GM12878 (cell line): ENCODE measurements at regions not wholly inside any gene's neighbourhood (a gene's known extent, or its start where the extent isn't known, plus 50 kb on each side); places are given as distances from the start of the nearest gene placed in this dataset.

Source experiments
- ATAC-seq: fragments of 200-7000 bp; cut with Tn5 transposase; 3 replicates; pipeline ENCODE4 v1.9.1; 2020; ENCODE audit warnings: mild to moderate bottlenecking, moderate library complexity
- BruUV-seq: library from RNA; stranded (reverse); fragments of 400-500 nt; replicated peaks from 2 replicates; lab custom pipeline; 2021; lab: Mats Ljungman, UMichigan
- CTCF ChIA-PET: fragments of 300-600 bp; sonication (Branson Sonifier 250); formaldehyde crosslinking; extraction: SDS; loops from one replicate; lab custom pipeline; 2021; ENCODE audit warnings: inconsistent platforms; lab: Yijun Ruan, JAX
- POLR2A ChIA-PET: fragments of 350-600 bp; formaldehyde crosslinking; extraction: SDS; loops from one replicate; lab custom pipeline; 2021; ENCODE audit warnings: inconsistent platforms; lab: Charles Lee
- RAD21 ChIA-PET: fragments of 300-600 bp; sonication (Branson Sonifier 250); formaldehyde crosslinking; loops from one replicate; lab custom pipeline; 2023; ENCODE audit warnings: antibody characterized with exemption; ENCODE audit not compliant: unreplicated experiment; lab: Charles Lee
- SMC1A ChIA-PET: fragments of 300-600 bp; sonication (Branson Sonifier 250); formaldehyde crosslinking; loops from one replicate; lab custom pipeline; 2023; ENCODE audit not compliant: unreplicated experiment, uncharacterized antibody; lab: Charles Lee
- DNase-seq: peaks from one replicate; pipeline ENCODE4 v3.0.0-alpha.2; 2011; ENCODE audit warnings: low read depth, low spot score
- FAIRE-seq: peaks from 3 replicates; lab custom pipeline; 2011; peaks lifted over from hg19 to GRCh38; lab: Jason Lieb, UNC
- H2AFZ ChIP-seq: 2 replicates; pipeline ENCODE4 v1.6.0; 2011; ENCODE audit warnings: low read depth, low read length, control low read depth; ENCODE audit not compliant: control insufficient read depth
- H3K27ac ChIP-seq: 2 replicates; pipeline ENCODE4 v1.5.1; 2011; ENCODE audit warnings: control low read depth; ENCODE audit not compliant: control insufficient read depth, insufficient read depth
- H3K27me3 ChIP-seq, 2 experiments: replicated peaks in 1 of 2; 2 replicates each; pipeline versions ENCODE4 v1.6.0 to v1.6.1; 2011; ENCODE audit warnings: low read length in 1 of 2; ENCODE audit not compliant: control insufficient read depth in 2 of 2, insufficient read depth in 2 of 2
- H3K36me3 ChIP-seq, 2 experiments: 2 replicates each; pipeline ENCODE4 v1.5.1; 2011; ENCODE audit warnings: low read length in 1 of 2; ENCODE audit not compliant: control insufficient read depth in 2 of 2, insufficient read depth in 2 of 2
- H3K4me1 ChIP-seq: 2 replicates; pipeline ENCODE4 v1.6.1; 2011; ENCODE audit warnings: mild to moderate bottlenecking, low read length, moderate library complexity, mixed read lengths; ENCODE audit not compliant: control insufficient read depth, insufficient read depth
- H3K4me2 ChIP-seq: 2 replicates; pipeline ENCODE4 v1.6.0; 2011; ENCODE audit warnings: control low read depth; ENCODE audit not compliant: control insufficient read depth, insufficient read depth
- H3K4me3 ChIP-seq: fragments of 200-600 bp; sonication (generic); 2 replicates; pipeline ENCODE4 v1.5.1; 2016
- H3K79me2 ChIP-seq: 2 replicates; pipeline ENCODE4 v1.6.0; 2011; ENCODE audit warnings: low read length; ENCODE audit not compliant: control insufficient read depth, insufficient read depth
- H3K9ac ChIP-seq: 2 replicates; pipeline ENCODE4 v1.8.0; 2011; ENCODE audit warnings: low read length, control low read depth, mixed read lengths; ENCODE audit not compliant: control insufficient read depth, insufficient read depth
- H3K9me3 ChIP-seq: replicated peaks from 3 replicates; pipeline ENCODE4 v1.5.1; 2011; ENCODE audit warnings: mild to moderate bottlenecking, low read length; ENCODE audit not compliant: control insufficient read depth, insufficient read depth
- H4K20me1 ChIP-seq: 2 replicates; pipeline ENCODE4 v1.6.0; 2011; ENCODE audit not compliant: control insufficient read depth, insufficient read depth
- BCL11A ChIP-seq: IDR thresholded peaks from 2 replicates; pipeline ENCODE4 v1.6.1; 2011; ENCODE audit warnings: low read depth, low read length
- CHD4 ChIP-seq: fragments of 200-600 bp; sonication (generic); IDR thresholded peaks from 2 replicates; pipeline ENCODE4 v1.6.1; 2016; ENCODE audit warnings: mild to moderate bottlenecking
- IKZF1 ChIP-seq: fragments of 450-650 bp; conservative IDR thresholded peaks from 2 replicates; pipeline ENCODE4 v1.6.1; 2017; ENCODE audit warnings: antibody characterized with exemption, mild to moderate bottlenecking
- MTA3 ChIP-seq: IDR thresholded peaks from 2 replicates; pipeline ENCODE4 v1.6.1; 2012; ENCODE audit warnings: low read length, inconsistent platforms, borderline replicate concordance
- MXI1 ChIP-seq: fragments of 150-350 bp; IDR thresholded peaks from 2 replicates; pipeline ENCODE4 v1.6.1; 2011; ENCODE audit warnings: low read depth, mild to moderate bottlenecking, inconsistent platforms, low read length, improper control_type of control experiment
- NFIC ChIP-seq: IDR thresholded peaks from 2 replicates; pipeline ENCODE4 v1.6.1; 2012; ENCODE audit warnings: low read depth, mild to moderate bottlenecking, inconsistent platforms, low read length, moderate library complexity
- PAX8 ChIP-seq: fragments of 450-650 bp; IDR thresholded peaks from 2 replicates; pipeline ENCODE4 v1.6.1; 2017; ENCODE audit warnings: mild to moderate bottlenecking, moderate library complexity
- TBL1XR1 ChIP-seq: IDR thresholded peaks from 2 replicates; pipeline ENCODE4 v1.6.1; 2012; ENCODE audit warnings: low read depth, low read length, improper control_type of control experiment
- ZBED1 ChIP-seq: IDR thresholded peaks from 2 replicates; pipeline ENCODE4 v1.6.1; 2016; ENCODE audit warnings: borderline replicate concordance
- ZBTB11 ChIP-seq: fragments of 450-650 bp; formaldehyde crosslinking; IDR thresholded peaks from 2 replicates; pipeline ENCODE4 v1.5.0; 2022; ENCODE audit warnings: mild to moderate bottlenecking, missing genetic modification characterization
- ZNF687 ChIP-seq: fragments of 450-650 bp; IDR thresholded peaks from 2 replicates; pipeline ENCODE4 v1.6.1; 2017; ENCODE audit warnings: mild to moderate bottlenecking, moderate library complexity
- WGBS: methylation state at CpG from one replicate; pipeline ENCODE4 v1.1.6; 2016; ENCODE audit warnings: low lambda C conversion rate; ENCODE audit not compliant: insufficient replicate concordance, insufficient coverage; ENCODE audit errors: missing lambda C conversion rate; 5-methylcytosine and 5-hydroxymethylcytosine counted together
- in situ Hi-C: fragments of 300-500 bp; cut with MboI; formaldehyde crosslinking; loops from 9 replicates; pipeline ENCODE4 v1.14.3; 2018; ENCODE audit warnings: mixed read lengths
- intact Hi-C: fragments of 100-400 bp; cut with micrococcal nuclease; formaldehyde crosslinking; loops from one replicate; pipeline ENCODE4 v1.14.2; 2022; ENCODE audit not compliant: unreplicated experiment
- TF ChIP-seq, protein P1 (sequence below): IDR thresholded peaks from 2 replicates; pipeline ENCODE4 v1.6.1; 2011; ENCODE audit warnings: low read depth, mild to moderate bottlenecking, low read length, moderate library complexity, borderline replicate concordance; ENCODE audit errors: extremely low read depth
- TF ChIP-seq, protein P2 (sequence below): IDR thresholded peaks from 2 replicates; pipeline ENCODE4 v1.6.1; 2011; ENCODE audit warnings: borderline replicate concordance, low read depth, mild to moderate bottlenecking, moderate library complexity, mixed read lengths, low read length; ENCODE audit not compliant: insufficient read depth; ENCODE audit errors: extremely low read length
- TF ChIP-seq, protein P3 (sequence below), 3 experiments: IDR thresholded peaks in 2 of 3; conservative IDR thresholded peaks in 1 of 3; 2 replicates each; pipeline ENCODE4 v1.5.1; 2011; ENCODE audit warnings: low read depth in 3 of 3, low read length in 3 of 3, mild to moderate bottlenecking in 3 of 3, control low read depth in 2 of 3, moderate library complexity in 2 of 3, inconsistent platforms in 1 of 3, mixed read lengths in 1 of 3; ENCODE audit not compliant: control insufficient read depth in 2 of 3, insufficient read depth in 1 of 3; ENCODE audit errors: extremely low read depth in 1 of 3

DNA sequence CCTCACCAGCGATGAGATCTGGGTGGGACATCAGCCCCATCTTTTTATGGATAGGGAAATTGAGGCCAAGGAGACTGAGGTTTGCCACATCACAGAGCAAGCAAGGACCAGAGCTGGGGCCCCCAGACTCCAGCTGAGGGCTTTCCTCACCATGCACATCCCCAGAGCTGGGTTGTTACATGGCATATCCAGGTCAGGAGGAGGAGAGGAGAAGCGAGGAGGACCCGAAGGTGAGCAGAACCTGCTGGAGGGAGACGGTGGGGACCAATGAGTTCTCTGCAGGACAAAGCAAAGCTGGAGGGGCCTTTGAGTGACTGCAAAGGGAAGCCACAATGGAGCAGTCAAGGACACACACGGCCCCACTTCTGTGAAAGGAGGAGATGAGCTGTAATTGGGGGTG, 255.5 kb upstream of the CSF3R start:
- Histone ChIP-seq H3K79me2 (no peaks in the 10 kb centered on the region), H3K9ac (no peak overlapping the region), H2AFZ (no peak overlapping the region), H3K4me3 (no peak overlapping the region), H3K36me3 (no peaks in the 10 kb centered on the region), H3K27ac (no peak overlapping the region), H3K4me1 (no peaks in the 10 kb centered on the region), H4K20me1 (no peaks in the 10 kb centered on the region), H3K27me3 (no peaks in the 10 kb centered on the region; a peak in 2 of 4 replicates), H3K4me2 (no peak overlapping the region), H3K9me3 (no peaks in the 10 kb centered on the region)
- ChIA-PET POLR2A (no interaction called here), CTCF (interaction anchor here (0.5 kb wide), 1 partner anchor 749 kb away, joined by 3 read pairs; no protein-coding TSS in a partner anchor), RAD21 (no interaction called here), SMC1A (no interaction called here)
- WGBS, result 0% methylated on average over 5 of the region's 5 CpGs
- DNase-seq (no peak), ATAC-seq (no peak), FAIRE-seq (no peak)
- in situ Hi-C loops (no loop called here), intact Hi-C loops (no loop called here)
- no TSS peak for BruUV-seq
- TF ChIP-seq MTA3, result no peak
- no peak for TF ChIP-seq CHD4
- TF ChIP-seq ZBED1, result no peak
- no peak for TF ChIP-seq IKZF1
- no peak for TF ChIP-seq NFIC
- TF ChIP-seq, protein P1, sequence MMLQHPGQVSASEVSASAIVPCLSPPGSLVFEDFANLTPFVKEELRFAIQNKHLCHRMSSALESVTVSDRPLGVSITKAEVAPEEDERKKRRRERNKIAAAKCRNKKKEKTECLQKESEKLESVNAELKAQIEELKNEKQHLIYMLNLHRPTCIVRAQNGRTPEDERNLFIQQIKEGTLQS, result no peak
- TF ChIP-seq PAX8, result no peak
- TF ChIP-seq, protein P2, sequence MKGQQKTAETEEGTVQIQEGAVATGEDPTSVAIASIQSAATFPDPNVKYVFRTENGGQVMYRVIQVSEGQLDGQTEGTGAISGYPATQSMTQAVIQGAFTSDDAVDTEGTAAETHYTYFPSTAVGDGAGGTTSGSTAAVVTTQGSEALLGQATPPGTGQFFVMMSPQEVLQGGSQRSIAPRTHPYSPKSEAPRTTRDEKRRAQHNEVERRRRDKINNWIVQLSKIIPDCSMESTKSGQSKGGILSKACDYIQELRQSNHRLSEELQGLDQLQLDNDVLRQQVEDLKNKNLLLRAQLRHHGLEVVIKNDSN, result no peak
- TF ChIP-seq MXI1, result no peak
- TF ChIP-seq, protein P3, sequence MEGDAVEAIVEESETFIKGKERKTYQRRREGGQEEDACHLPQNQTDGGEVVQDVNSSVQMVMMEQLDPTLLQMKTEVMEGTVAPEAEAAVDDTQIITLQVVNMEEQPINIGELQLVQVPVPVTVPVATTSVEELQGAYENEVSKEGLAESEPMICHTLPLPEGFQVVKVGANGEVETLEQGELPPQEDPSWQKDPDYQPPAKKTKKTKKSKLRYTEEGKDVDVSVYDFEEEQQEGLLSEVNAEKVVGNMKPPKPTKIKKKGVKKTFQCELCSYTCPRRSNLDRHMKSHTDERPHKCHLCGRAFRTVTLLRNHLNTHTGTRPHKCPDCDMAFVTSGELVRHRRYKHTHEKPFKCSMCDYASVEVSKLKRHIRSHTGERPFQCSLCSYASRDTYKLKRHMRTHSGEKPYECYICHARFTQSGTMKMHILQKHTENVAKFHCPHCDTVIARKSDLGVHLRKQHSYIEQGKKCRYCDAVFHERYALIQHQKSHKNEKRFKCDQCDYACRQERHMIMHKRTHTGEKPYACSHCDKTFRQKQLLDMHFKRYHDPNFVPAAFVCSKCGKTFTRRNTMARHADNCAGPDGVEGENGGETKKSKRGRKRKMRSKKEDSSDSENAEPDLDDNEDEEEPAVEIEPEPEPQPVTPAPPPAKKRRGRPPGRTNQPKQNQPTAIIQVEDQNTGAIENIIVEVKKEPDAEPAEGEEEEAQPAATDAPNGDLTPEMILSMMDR (IDR thresholded peaks at IDR 0.05 in 2 of 3, conservative IDR thresholded peaks at IDR 0.05 in 1 of 3; ENCODE audit: control insufficient read depth in 2 of 3, extremely low read depth in 1 of 3, insufficient read depth in 1 of 3, low read depth in 3 of 3, low read length in 3 of 3), result no peak
- TF ChIP-seq TBL1XR1, result no peak
- no peak for TF ChIP-seq ZNF687
- no peak for TF ChIP-seq ZBTB11 (CRISPR knock-in tag)
- TF ChIP-seq BCL11A, result no peak
